ENCODE measurements at regions not wholly inside any gene's neighbourhood (a gene's known extent, or its start where the extent isn't known, plus 50 kb on each side); places are given as distances from the start of the nearest gene placed in this dataset.

DNA sequence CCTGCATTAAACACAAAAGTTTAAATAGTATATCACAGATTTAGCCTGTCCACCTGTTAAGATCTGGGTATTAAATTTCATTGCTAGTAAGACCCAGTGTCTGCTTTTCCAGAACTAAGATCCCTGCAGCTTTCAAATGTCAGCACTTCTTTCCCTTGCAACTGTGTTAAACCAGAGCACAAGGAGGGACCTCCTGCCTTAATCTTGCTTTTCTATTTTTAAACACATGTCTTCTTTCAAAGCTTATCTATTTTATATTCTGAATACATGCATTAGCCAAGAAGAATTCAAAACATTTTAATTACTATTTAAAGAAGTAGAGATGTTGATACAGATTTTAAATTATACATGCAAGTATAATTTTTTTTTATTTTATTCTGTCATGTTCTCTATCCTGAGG is 315.1 kb downstream of the ARPP21 start:
- TF ChIP-seq, protein P1, sequence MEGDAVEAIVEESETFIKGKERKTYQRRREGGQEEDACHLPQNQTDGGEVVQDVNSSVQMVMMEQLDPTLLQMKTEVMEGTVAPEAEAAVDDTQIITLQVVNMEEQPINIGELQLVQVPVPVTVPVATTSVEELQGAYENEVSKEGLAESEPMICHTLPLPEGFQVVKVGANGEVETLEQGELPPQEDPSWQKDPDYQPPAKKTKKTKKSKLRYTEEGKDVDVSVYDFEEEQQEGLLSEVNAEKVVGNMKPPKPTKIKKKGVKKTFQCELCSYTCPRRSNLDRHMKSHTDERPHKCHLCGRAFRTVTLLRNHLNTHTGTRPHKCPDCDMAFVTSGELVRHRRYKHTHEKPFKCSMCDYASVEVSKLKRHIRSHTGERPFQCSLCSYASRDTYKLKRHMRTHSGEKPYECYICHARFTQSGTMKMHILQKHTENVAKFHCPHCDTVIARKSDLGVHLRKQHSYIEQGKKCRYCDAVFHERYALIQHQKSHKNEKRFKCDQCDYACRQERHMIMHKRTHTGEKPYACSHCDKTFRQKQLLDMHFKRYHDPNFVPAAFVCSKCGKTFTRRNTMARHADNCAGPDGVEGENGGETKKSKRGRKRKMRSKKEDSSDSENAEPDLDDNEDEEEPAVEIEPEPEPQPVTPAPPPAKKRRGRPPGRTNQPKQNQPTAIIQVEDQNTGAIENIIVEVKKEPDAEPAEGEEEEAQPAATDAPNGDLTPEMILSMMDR (IDR thresholded peaks at IDR 0.05), result no peak
- TF ChIP-seq POLR2A (IDR thresholded peaks at IDR 0.05), result no peak

Measured in lower leg skin (tissue), 3 donors.